H1 (cell line): ENCODE measurements at regions not wholly inside any gene's neighbourhood (a gene's known extent, or its start where the extent isn't known, plus 50 kb on each side); places are given as distances from the start of the nearest gene placed in this dataset.

Experiments used
- ATF2 ChIP-seq: IDR thresholded peaks from 2 replicates; pipeline ENCODE4 v1.6.1; 2012; ENCODE audit warnings: low read length, inconsistent platforms
- CBX8 ChIP-seq: fragments of 300-800, 300-1000 bp; sonication (generic); IDR thresholded peaks from 2 replicates; pipeline ENCODE4 v1.7.1; 2016; ENCODE audit warnings: low read depth, low read length, borderline replicate concordance
- GTF2F1 ChIP-seq: IDR thresholded peaks from 2 replicates; pipeline ENCODE4 v1.6.1; 2012; ENCODE audit warnings: low read depth, low read length, improper control_type of control experiment, borderline replicate concordance
- KDM5A ChIP-seq: fragments of 200-600 bp; IDR thresholded peaks from 2 replicates; pipeline ENCODE4 v1.7.1; 2012; ENCODE audit warnings: mild to moderate bottlenecking, low read length, inconsistent platforms, mixed read lengths
- PHF8 ChIP-seq: fragments of 200-600 bp; sonication (generic); conservative IDR thresholded peaks from 2 replicates; pipeline ENCODE4 v1.7.1; 2012; ENCODE audit warnings: low read depth, mild to moderate bottlenecking, inconsistent platforms, low read length, moderate library complexity

GRCh38 chr12:112656141-112656540 is 135.4 kb upstream of the RPH3A start (continued):
- TF ChIP-seq CBX8 (no peak), ATF2 (no peak), KDM5A (no peak), GTF2F1 (no peak), PHF8 (no peak)
